K562 (cell line): ENCODE measurements at regions not wholly inside any gene's neighbourhood (a gene's known extent, or its start where the extent isn't known, plus 50 kb on each side); places are given as distances from the start of the nearest gene placed in this dataset.

Experiments used
- ATAC-seq: fragments of 200-7000 bp; cut with Tn5 transposase; 3 replicates; pipeline ENCODE4 v1.9.1; 2020; ENCODE audit warnings: moderate library complexity
- BruUV-seq: library from RNA; stranded (reverse); fragments of 400-500 nt; replicated peaks from 2 replicates; lab custom pipeline; 2021; lab: Mats Ljungman, UMichigan
- CTCF ChIA-PET: fragments of 300-600 bp; formaldehyde crosslinking; extraction: SDS; loops from one replicate; lab custom pipeline; 2021; ENCODE audit warnings: low intra/inter-chr PET ratio; lab: Yijun Ruan, JAX
- POLR2A ChIA-PET: fragments of 300-600, 350-650 bp; sonication (Branson Sonifier 250); formaldehyde crosslinking; extraction: SDS; loops from one replicate; lab custom pipeline; 2021; ENCODE audit warnings: antibody characterized with exemption, inconsistent platforms; lab: Yijun Ruan, JAX
- DNase-seq, 4 experiments: peaks; one replicate each; pipeline versions ENCODE4 v3.0.0 to v3.0.0-alpha.2; 2011 to 2018; ENCODE audit warnings: low spot score in 3 of 4, mixed read lengths in 3 of 4; ENCODE audit errors: extremely low read depth in 1 of 4
- FAIRE-seq: peaks from 2 replicates; lab custom pipeline; 2011; peaks lifted over from hg19 to GRCh38; lab: Jason Lieb, UNC
- H2AFZ ChIP-seq: 2 replicates; pipeline ENCODE4 v1.6.0; 2011; ENCODE audit warnings: low read depth, low read length, control low read depth, inconsistent platforms
- H3K27ac ChIP-seq: fragments of 200-600 bp; 3 replicates; pipeline ENCODE4 v1.8.0; 2011; ENCODE audit warnings: low read depth, mild to moderate bottlenecking, control low read depth, inconsistent platforms, low read length, moderate library complexity, mixed read lengths; ENCODE audit errors: extremely low read depth
- H3K27me3 ChIP-seq, 2 experiments: fragments of 300-600 bp in 1 of 2; 2 replicates in 1 of 2; 3 replicates in 1 of 2; pipeline versions ENCODE4 v1.6.0 to v1.8.0; 2011; ENCODE audit warnings: inconsistent platforms in 2 of 2, low read length in 2 of 2, mild to moderate bottlenecking in 1 of 2, mixed read lengths in 1 of 2, moderate library complexity in 1 of 2; ENCODE audit not compliant: control insufficient read depth in 2 of 2, insufficient read depth in 2 of 2
- H3K36me3 ChIP-seq: fragments of 300-600 bp; 3 replicates; pipeline ENCODE4 v1.8.0; 2011; ENCODE audit warnings: mild to moderate bottlenecking, low read length, inconsistent platforms; ENCODE audit not compliant: control insufficient read depth, insufficient read depth
- H3K4me1 ChIP-seq, 2 experiments: fragments of 200-600 bp in 1 of 2; replicated peaks in 1 of 2; 2 replicates in 1 of 2; 3 replicates in 1 of 2; pipeline versions ENCODE4 v1.5.1 to v1.8.0; 2011; ENCODE audit warnings: inconsistent platforms in 2 of 2, low read length in 2 of 2, mild to moderate bottlenecking in 1 of 2, mixed read lengths in 1 of 2, moderate library complexity in 1 of 2; ENCODE audit not compliant: control insufficient read depth in 2 of 2, insufficient read depth in 2 of 2
- H3K4me2 ChIP-seq: 2 replicates; pipeline ENCODE4 v1.6.1; 2011; ENCODE audit warnings: low read length, control low read depth, inconsistent platforms, mixed read lengths; ENCODE audit not compliant: insufficient read depth
- H3K4me3 ChIP-seq: fragments of 200-600 bp; sonication (generic), shearing (Covaris generic); 2 replicates; pipeline ENCODE4 v1.5.1; 2016; ENCODE audit warnings: control low read depth, inconsistent platforms
- H3K79me2 ChIP-seq: fragments of 200-600 bp; 3 replicates; pipeline ENCODE4 v1.8.0; 2011; ENCODE audit warnings: low read length, inconsistent platforms; ENCODE audit not compliant: control insufficient read depth, insufficient read depth
- H3K9ac ChIP-seq, 2 experiments: 2 replicates each; pipeline versions ENCODE4 v1.6.0 to v1.6.1; 2011; ENCODE audit warnings: low read depth in 2 of 2, low read length in 2 of 2, control low read depth in 1 of 2, inconsistent platforms in 1 of 2, mild to moderate bottlenecking in 1 of 2, mixed read lengths in 1 of 2; ENCODE audit not compliant: insufficient read depth in 1 of 2
- H3K9me1 ChIP-seq: one replicate; pipeline ENCODE4 v1.6.0; 2011; ENCODE audit warnings: inconsistent platforms, mild to moderate bottlenecking, low read length, moderate library complexity; ENCODE audit not compliant: control insufficient read depth, insufficient read depth
- H3K9me3 ChIP-seq: replicated peaks from 2 replicates; pipeline ENCODE4 v1.5.1; 2011; ENCODE audit warnings: low read depth, low read length, inconsistent platforms; ENCODE audit not compliant: control insufficient read depth, insufficient read depth
- H4K20me1 ChIP-seq: replicated peaks from 2 replicates; pipeline ENCODE4 v1.6.1; 2011; ENCODE audit warnings: low read length, inconsistent platforms, mixed read lengths; ENCODE audit not compliant: control insufficient read depth, insufficient read depth
- HOMEZ ChIP-seq: fragments of 250-450 bp; sonication (Bioruptor Pico); IDR thresholded peaks from 2 replicates; pipeline ENCODE4 v1.4.0; 2020; ENCODE audit warnings: mild to moderate bottlenecking, moderate library complexity
- JUND ChIP-seq, 2 experiments: IDR thresholded peaks; 2 replicates in 1 of 2; 3 replicates in 1 of 2; pipeline ENCODE4 v1.6.1; 2011; ENCODE audit warnings: borderline replicate concordance in 2 of 2, low read depth in 2 of 2, low read length in 2 of 2, improper control_type of control experiment in 1 of 2, missing biosample characterization in 1 of 2, missing genetic modification characterization in 1 of 2, missing genetic modification reagents in 1 of 2
- KAT8 ChIP-seq: fragments of 450-650 bp; IDR thresholded peaks from 2 replicates; pipeline ENCODE4 v1.6.1; 2016; ENCODE audit warnings: low read depth, mild to moderate bottlenecking
- MAFF ChIP-seq: IDR thresholded peaks from 2 replicates; pipeline ENCODE4 v1.6.1; 2012; ENCODE audit warnings: low read length, improper control_type of control experiment
- NEUROD1 ChIP-seq: fragments of 150-350 bp; IDR thresholded peaks from 2 replicates; pipeline ENCODE4 v1.6.1; 2014; ENCODE audit warnings: borderline replicate concordance, low read length, low read depth; ENCODE audit not compliant: partially characterized antibody
- POLR2B ChIP-seq: fragments of 450-650 bp; IDR thresholded peaks from 2 replicates; pipeline ENCODE4 v1.6.1; 2018; ENCODE audit warnings: low read depth; ENCODE audit not compliant: partially characterized antibody
- RHOXF2B ChIP-seq: fragments of 250-450 bp; sonication (Bioruptor Pico); conservative IDR thresholded peaks from 2 replicates; pipeline ENCODE4 v1.5.1; 2021
- SNRNP70 ChIP-seq: fragments of 200-400 bp; formaldehyde crosslinking; optimal IDR thresholded peaks from 2 replicates; pipeline ENCODE3; 2017; ENCODE audit warnings: low read depth, low read length
- U2AF1 ChIP-seq: fragments of 200-400 bp; formaldehyde crosslinking; optimal IDR thresholded peaks from 2 replicates; pipeline ENCODE3; 2017; ENCODE audit warnings: mild to moderate bottlenecking, low read depth, low read length, moderate library complexity
- U2AF2 ChIP-seq: fragments of 200-400 bp; formaldehyde crosslinking; optimal IDR thresholded peaks from 2 replicates; pipeline ENCODE3; 2017; ENCODE audit warnings: low read depth, mild to moderate bottlenecking, low read length
- ZNF280B ChIP-seq: fragments of 250-450 bp; sonication (Bioruptor Pico); IDR thresholded peaks from 2 replicates; pipeline ENCODE4 v1.5.1; 2021; ENCODE audit warnings: mild to moderate bottlenecking
- WGBS: fragments of 100-300 bp; shearing (Covaris generic); methylation state at CpG from one replicate; pipeline ENCODE4 v1.1.6; 2016; ENCODE audit warnings: low coverage, mixed read lengths; ENCODE audit not compliant: insufficient coverage; ENCODE audit errors: missing lambda C conversion rate; 5-methylcytosine and 5-hydroxymethylcytosine counted together
- in situ Hi-C: fragments of 300-500 bp; cut with MboI; formaldehyde crosslinking; loops from 4 replicates; pipeline ENCODE4 v1.15.0; 2018; ENCODE audit warnings: inconsistent platforms, mixed read lengths
- intact Hi-C: fragments of 100-400 bp; cut with micrococcal nuclease; formaldehyde crosslinking; loops from 2 replicates; pipeline ENCODE4 v1.14.2; 2022
- TF ChIP-seq, protein P1 (sequence below): fragments of 150-350 bp; IDR thresholded peaks from 2 replicates; pipeline ENCODE4 v1.6.1; 2014; ENCODE audit warnings: low read depth, mild to moderate bottlenecking, low read length, borderline replicate concordance

DNA sequence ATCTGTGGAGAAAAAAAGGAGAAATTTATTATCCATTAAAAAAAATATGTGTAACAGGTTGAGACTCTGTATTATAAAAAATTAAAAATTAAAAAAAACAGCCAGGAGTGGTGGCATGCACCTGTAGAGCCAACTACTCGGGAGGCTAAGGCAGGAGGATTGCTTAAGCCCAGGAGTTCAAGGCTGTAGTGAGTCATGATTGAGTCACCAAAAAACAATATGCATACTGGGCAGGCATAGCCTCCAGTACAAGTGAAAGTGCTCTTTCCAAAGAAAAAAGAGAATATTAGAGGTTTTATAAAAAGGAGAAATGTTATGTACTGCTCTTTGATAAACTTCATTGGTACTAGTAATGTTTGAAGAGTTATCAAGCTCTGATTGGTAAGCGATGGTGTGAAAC lies 647.1 kb upstream of the ZWINT start (continued):
- TF ChIP-seq, protein P1, sequence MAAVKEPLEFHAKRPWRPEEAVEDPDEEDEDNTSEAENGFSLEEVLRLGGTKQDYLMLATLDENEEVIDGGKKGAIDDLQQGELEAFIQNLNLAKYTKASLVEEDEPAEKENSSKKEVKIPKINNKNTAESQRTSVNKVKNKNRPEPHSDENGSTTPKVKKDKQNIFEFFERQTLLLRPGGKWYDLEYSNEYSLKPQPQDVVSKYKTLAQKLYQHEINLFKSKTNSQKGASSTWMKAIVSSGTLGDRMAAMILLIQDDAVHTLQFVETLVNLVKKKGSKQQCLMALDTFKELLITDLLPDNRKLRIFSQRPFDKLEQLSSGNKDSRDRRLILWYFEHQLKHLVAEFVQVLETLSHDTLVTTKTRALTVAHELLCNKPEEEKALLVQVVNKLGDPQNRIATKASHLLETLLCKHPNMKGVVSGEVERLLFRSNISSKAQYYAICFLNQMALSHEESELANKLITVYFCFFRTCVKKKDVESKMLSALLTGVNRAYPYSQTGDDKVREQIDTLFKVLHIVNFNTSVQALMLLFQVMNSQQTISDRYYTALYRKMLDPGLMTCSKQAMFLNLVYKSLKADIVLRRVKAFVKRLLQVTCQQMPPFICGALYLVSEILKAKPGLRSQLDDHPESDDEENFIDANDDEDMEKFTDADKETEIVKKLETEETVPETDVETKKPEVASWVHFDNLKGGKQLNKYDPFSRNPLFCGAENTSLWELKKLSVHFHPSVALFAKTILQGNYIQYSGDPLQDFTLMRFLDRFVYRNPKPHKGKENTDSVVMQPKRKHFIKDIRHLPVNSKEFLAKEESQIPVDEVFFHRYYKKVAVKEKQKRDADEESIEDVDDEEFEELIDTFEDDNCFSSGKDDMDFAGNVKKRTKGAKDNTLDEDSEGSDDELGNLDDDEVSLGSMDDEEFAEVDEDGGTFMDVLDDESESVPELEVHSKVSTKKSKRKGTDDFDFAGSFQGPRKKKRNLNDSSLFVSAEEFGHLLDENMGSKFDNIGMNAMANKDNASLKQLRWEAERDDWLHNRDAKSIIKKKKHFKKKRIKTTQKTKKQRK: no peak
- TF ChIP-seq U2AF1 (no peak), SNRNP70 (no peak), RHOXF2B (CRISPR knock-in tag) (no peak)

- H3K27me3 ChIP-seq: no peaks in the 10 kb centered on the region
- in situ Hi-C loops: no loop called here
- no peaks in the 10 kb centered on the region for H4K20me1 ChIP-seq
- intact Hi-C loops: no loop called here
- H3K4me1 ChIP-seq: no peaks in the 10 kb centered on the region
- H3K9me3 ChIP-seq: no peaks in the 10 kb centered on the region
- no peaks in the 10 kb centered on the region for H3K36me3 ChIP-seq
- no peak for ATAC-seq
- BruUV-seq: no TSS peak
- CTCF ChIA-PET: no interaction called here
- H3K79me2 ChIP-seq: no peaks in the 10 kb centered on the region
- H3K4me2 ChIP-seq: no peak overlapping the region
- no peak for FAIRE-seq
- H3K27ac ChIP-seq: no peak overlapping the region
- H3K9me1 ChIP-seq: no peaks in the 10 kb centered on the region
- no peak overlapping the region for H3K4me3 ChIP-seq
- POLR2A ChIA-PET: no interaction called here
- 0% methylated on average over 3 of the region's 3 CpGs for WGBS
- no peak overlapping the region for H3K9ac ChIP-seq
- DNase-seq: no peak
- H2AFZ ChIP-seq: no peak overlapping the region
- TF ChIP-seq NEUROD1 (no peak), HOMEZ (CRISPR knock-in tag) (no peak), ZNF280B (no peak), JUND (IDR thresholded peaks at IDR 0.05; ENCODE audit: borderline replicate concordance, low read depth, low read length) (no peak), JUND (tag; IDR thresholded peaks at IDR 0.05; ENCODE audit: borderline replicate concordance, low read depth, low read length) (no peak), MAFF (no peak), U2AF2 (no peak), KAT8 (no peak), POLR2B (no peak)
These were observed 630.6 kb upstream of the ZWINT start for GRCh38 chr10:56991591-56992069.
